ENCODE measurements at regions not wholly inside any gene's neighbourhood (a gene's known extent, or its start where the extent isn't known, plus 50 kb on each side); places are given as distances from the start of the nearest gene placed in this dataset.
"Not testable (repeated sequence)": the region's sequence is repeated elsewhere in the genome, so short reads cannot be mapped to it uniquely, and the experiment has no call there.

DNA sequence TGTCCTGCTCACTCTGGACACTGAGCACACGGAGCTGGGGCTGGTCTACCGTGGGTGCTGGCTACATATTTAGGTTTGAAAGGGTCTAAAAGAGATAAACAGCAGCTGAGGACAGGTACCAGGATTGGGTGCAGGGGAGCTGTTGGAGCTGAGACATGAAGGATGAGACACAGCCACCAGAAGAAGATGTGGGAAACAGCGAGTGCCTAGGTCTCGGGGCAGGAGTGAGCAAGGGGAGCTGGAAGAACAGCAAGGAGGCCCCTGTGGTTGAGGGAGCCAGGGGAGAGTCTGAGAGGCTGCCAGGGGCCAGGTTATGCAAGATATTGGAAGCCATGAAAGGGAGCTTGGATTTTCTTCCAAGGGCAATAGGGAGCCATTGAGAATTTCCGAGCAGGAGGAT lies 434.0 kb upstream of the SULF2 start:
- DNase-seq, result no peak

GRCh38 chr20:48217190-48217589 lies 431.9 kb upstream of the SULF2 start:
- DNase-seq, result no peak

GRCh38 chr20:48215536-48215935 lies 430.3 kb upstream of the SULF2 start:
- DNase-seq, result no peak

GRCh38 chr20:48214601-48215000 lies 429.3 kb upstream of the SULF2 start:
- DNase-seq, result no peak

DNA sequence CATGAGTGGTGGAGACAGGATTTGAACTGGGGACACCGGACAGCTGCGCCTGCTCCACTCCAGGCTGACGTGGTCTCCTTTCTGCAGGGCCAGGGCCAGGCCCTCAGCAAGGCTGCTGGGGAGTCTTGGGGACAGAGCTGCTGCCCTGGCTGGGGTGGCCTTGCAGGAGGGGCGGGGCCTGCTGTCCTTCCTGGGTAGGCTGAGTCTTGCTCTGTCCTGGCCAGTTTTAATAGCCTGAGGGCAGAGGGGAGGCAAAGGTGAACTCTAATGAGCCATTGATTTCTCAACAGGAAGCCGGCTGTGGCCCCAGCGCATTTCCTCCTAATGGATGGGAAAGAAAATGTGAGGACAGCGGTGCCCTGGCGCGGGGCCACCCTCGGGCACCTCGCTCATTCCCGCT lies 428.4 kb upstream of the SULF2 start:
- not testable (repeated sequence) for DNase-seq

DNA sequence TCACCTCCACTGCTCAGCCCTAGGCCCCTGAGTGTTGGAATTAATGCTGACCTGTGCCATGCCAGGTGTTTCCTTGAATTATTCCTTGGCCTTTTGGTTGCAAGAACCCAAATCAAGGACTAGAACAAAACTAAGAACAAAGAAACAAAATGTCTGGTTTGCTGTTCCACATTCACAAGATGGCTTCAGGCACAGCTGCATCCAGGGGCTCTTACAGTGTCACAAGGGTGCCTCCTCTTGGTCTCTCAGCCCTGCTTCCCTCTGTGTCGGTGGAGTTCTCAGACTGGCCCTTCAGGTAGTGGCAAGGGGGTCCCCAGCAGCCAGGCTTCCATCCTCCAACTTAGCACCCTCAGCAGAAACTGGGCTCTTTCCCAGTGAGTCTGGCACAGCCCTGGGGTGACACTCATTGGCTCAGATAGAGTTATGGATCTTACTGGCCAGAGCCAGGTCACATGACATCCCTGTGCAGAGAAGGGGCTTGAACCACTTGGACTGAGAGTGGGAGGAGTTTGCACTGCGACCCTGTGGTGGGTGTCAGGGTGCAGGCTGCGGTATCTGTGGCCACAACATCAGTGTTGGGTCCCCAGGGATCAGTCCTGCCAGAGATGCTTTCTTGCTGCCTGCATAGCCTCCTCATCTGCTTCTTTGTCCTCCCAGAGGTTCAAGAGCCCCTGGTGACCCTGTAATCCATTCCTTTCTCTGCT lies 427.7 kb upstream of the SULF2 start:
- no peak for DNase-seq

GRCh38 chr20:48211847-48212246 lies 426.6 kb upstream of the SULF2 start:
- no peak for DNase-seq

GRCh38 chr20:48211238-48211637 lies 426.0 kb upstream of the SULF2 start:
- DNase-seq, result no peak

GRCh38 chr20:48210111-48211027 lies 425.1 kb upstream of the SULF2 start:
- no peak for DNase-seq

GRCh38 chr20:48209102-48209501 lies 423.8 kb upstream of the SULF2 start:
- DNase-seq, result no peak

GRCh38 chr20:48208176-48208575 lies 422.9 kb upstream of the SULF2 start:
- no peak for DNase-seq

DNA sequence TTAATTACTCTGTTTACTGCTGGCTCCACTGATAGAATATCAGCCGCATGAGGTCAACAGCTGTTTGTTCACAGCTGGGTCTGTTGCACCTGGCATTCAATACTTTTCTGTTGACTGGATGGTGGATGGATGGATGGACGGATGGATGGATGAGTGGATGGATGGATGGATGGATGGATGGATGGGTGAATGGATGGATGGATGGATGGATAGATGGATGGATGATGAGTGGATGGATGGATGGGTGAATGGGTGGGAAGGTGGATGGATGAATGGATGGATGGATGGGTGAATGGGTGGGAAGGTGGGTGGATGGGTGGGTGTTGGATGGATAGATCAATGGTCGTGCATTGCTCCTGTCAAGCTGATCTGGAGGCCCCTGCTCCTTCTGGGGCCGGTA lies 422.2 kb upstream of the SULF2 start:
- no peak for DNase-seq

GRCh38 chr20:48205786-48206185 lies 420.5 kb upstream of the SULF2 start:
- DNase-seq, result no peak

GRCh38 chr20:48205281-48205782 lies 420.1 kb upstream of the SULF2 start:
- DNase-seq, result no peak

- DNase-seq, result no peak
Observed at GRCh38 chr20:48204499-48204898, 419.2 kb upstream of the SULF2 start.

- DNase-seq, result no peak
Observed at GRCh38 chr20:48203252-48203651, 418.0 kb upstream of the SULF2 start.

- DNase-seq, result no peak
Observed at GRCh38 chr20:48202334-48203113, 417.2 kb upstream of the SULF2 start.

DNA sequence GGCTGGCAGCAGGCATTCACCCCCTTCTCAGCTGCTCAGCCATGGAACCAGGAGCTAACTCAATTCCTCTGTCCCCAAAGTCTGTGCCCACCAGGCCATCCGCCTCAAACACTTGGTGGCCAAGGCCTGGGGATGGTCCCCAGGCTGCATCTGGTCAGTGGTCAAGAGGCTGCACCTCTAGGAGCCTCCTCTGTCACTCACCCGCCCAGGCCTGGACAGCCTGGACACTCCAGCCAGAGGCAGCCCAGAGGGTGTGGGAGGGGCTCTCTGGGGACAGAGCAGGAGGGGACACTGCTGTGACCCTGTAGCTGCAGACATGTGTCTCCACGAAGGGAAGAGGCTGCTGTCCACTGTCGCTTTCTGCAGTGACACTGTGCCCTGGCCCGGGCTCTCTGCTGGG lies 416.6 kb upstream of the SULF2 start:
- no peak for DNase-seq

DNA sequence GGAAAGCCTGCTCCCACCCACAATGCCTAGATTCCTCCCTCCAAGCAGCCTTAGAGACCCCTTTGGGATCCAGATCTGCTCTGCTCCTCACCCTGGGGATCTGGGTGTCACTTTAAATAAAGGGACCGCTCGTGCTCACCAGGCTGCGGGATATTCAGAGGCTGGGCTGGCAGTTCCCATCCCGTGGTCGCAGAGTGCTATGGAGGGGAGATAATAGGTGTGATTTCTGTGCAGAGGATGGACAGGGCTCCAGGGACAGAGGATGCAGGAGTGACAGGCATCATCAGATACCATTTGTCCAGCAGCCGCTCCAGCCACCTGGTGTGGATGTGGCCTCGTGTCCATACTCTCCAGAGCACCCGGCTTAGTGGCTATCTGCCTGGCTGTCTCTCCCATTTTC lies 415.9 kb upstream of the SULF2 start:
- no peak for DNase-seq

DNA sequence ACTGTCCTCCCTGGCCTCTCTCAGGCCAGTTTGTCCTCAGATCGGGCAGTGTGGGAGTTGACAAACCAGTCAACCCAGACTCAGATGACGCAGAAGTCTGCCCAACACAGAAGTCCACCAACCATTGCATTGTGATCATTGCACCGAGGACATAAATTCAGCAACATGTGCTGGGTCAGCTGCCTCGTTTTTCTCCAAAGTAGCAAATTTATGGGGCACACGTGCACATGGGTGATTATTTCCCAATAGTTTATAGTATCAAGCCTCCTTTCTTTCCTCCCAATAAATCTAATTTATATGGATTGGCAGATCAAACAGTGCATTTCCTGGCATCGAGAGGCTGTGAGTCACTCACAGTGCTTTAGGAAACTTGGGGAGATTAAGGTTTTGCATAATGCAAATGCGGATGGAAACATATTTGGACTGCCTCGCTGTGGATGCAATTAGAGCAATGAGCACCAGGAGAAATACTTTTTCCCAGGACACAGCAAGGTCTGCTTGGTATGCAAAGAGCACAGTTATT lies 413.7 kb upstream of the SULF2 start:
- no peak for DNase-seq

GRCh38 chr20:48197066-48197465 lies 411.8 kb upstream of the SULF2 start:
- no peak for DNase-seq

- no peak for DNase-seq
Observed at GRCh38 chr20:48196486-48196885, 411.2 kb upstream of the SULF2 start.

GRCh38 chr20:48196001-48196400 lies 410.7 kb upstream of the SULF2 start:
- DNase-seq, result no peak
